Activated naive CD4-positive, alpha-beta T cell treated with anti-CD3 and anti-CD28 coated beads, Interleukin-2, amount 10 ng/mL, durations not matched to agents 7 days and 5 days (primary cell): ENCODE measurements at regions not wholly inside any gene's neighbourhood (a gene's known extent, or its start where the extent isn't known, plus 50 kb on each side); places are given as distances from the start of the nearest gene placed in this dataset.

ENCODE experiments used
- CTCF ChIA-PET: fragments of 350-600 bp; sonication (Branson Sonifier 250); formaldehyde crosslinking; loops from one replicate; lab custom pipeline; 2021; ENCODE audit warnings: antibody characterized with exemption; lab: Charles Lee
- DNase-seq: peaks from one replicate; pipeline ENCODE4 v3.0.0-alpha.2; 2020
- H3K27ac Mint-ChIP-seq: one replicate; pipeline ENCODE4 v1.8.0; 2021; ENCODE audit warnings: mild to moderate bottlenecking, moderate library complexity, mixed read lengths
- H3K27me3 Mint-ChIP-seq: one replicate; pipeline ENCODE4 v1.8.0; 2021; ENCODE audit warnings: mild to moderate bottlenecking, mixed read lengths
- H3K36me3 Mint-ChIP-seq: one replicate; pipeline ENCODE4 v1.8.0; 2021; ENCODE audit warnings: mixed read lengths
- H3K4me1 Mint-ChIP-seq: one replicate; pipeline ENCODE4 v1.8.0; 2021; ENCODE audit warnings: mixed read lengths
- H3K4me3 Mint-ChIP-seq: one replicate; pipeline ENCODE4 v1.8.0; 2021; ENCODE audit warnings: mild to moderate bottlenecking, moderate library complexity, mixed read lengths
- H3K9me3 Mint-ChIP-seq: one replicate; pipeline ENCODE4 v1.8.0; 2021; ENCODE audit warnings: mixed read lengths

- H3K4me1 Mint-ChIP-seq: no peaks in the 10 kb centered on the region
- H3K9me3 Mint-ChIP-seq: no peaks in the 10 kb centered on the region
- no peaks in the 10 kb centered on the region for H3K36me3 Mint-ChIP-seq
- H3K27me3 Mint-ChIP-seq: no peaks in the 10 kb centered on the region
- CTCF ChIA-PET: no interaction called here
- no peak overlapping the region for H3K4me3 Mint-ChIP-seq
- no peak for DNase-seq
- H3K27ac Mint-ChIP-seq: no peak overlapping the region
Observed at GRCh38 chr2:204486321-204486720, 59.0 kb upstream of the PARD3B start.

- Mint-ChIP-seq H3K4me1 (no peaks in the 10 kb centered on the region), H3K9me3 (no peaks in the 10 kb centered on the region), H3K27me3 (no peaks in the 10 kb centered on the region), H3K4me3 (no peak overlapping the region), H3K27ac (no peak overlapping the region), H3K36me3 (no peaks in the 10 kb centered on the region)
- no peak for DNase-seq
- CTCF ChIA-PET: no interaction called here
Observed at GRCh38 chr2:204486805-204487204, 58.5 kb upstream of the PARD3B start.

- no peaks in the 10 kb centered on the region for H3K27me3 Mint-ChIP-seq
- DNase-seq: no peak
- no peaks in the 10 kb centered on the region for H3K9me3 Mint-ChIP-seq
- no peak overlapping the region for H3K27ac Mint-ChIP-seq
- CTCF ChIA-PET: no interaction called here
- no peaks in the 10 kb centered on the region for H3K4me1 Mint-ChIP-seq
- H3K36me3 Mint-ChIP-seq: no peaks in the 10 kb centered on the region
- H3K4me3 Mint-ChIP-seq: no peak overlapping the region
Observed at GRCh38 chr2:204487447-204488229, 57.6 kb upstream of the PARD3B start.

- Mint-ChIP-seq H3K27me3 (peaks cover 4% of the 10 kb centered on the region), H3K27ac (no peak overlapping the region), H3K36me3 (no peaks in the 10 kb centered on the region), H3K4me3 (no peak overlapping the region), H3K4me1 (no peaks in the 10 kb centered on the region), H3K9me3 (no peaks in the 10 kb centered on the region)
- CTCF ChIA-PET: no interaction called here
- no peak for DNase-seq
Observed at GRCh38 chr2:204491528-204491927, 53.7 kb upstream of the PARD3B start.

- H3K9me3 Mint-ChIP-seq: no peaks in the 10 kb centered on the region
- CTCF ChIA-PET: no interaction called here
- no peaks in the 10 kb centered on the region for H3K36me3 Mint-ChIP-seq
- DNase-seq: no peak
- no peaks in the 10 kb centered on the region for H3K4me1 Mint-ChIP-seq
- peaks cover 11% of the 10 kb centered on the region for H3K27me3 Mint-ChIP-seq
- H3K4me3 Mint-ChIP-seq: no peak overlapping the region
- H3K27ac Mint-ChIP-seq: no peak overlapping the region
Observed at GRCh38 chr2:204492417-204492816, 52.9 kb upstream of the PARD3B start.

- DNase-seq: no peak
- Mint-ChIP-seq H3K27ac (no peak overlapping the region), H3K9me3 (no peaks in the 10 kb centered on the region), H3K27me3 (peaks cover 11% of the 10 kb centered on the region), H3K4me3 (no peak overlapping the region), H3K4me1 (no peaks in the 10 kb centered on the region), H3K36me3 (no peaks in the 10 kb centered on the region)
- CTCF ChIA-PET: no interaction called here
Observed at GRCh38 chr2:204494681-204495080, 50.6 kb upstream of the PARD3B start.

GRCh38 chr2:204495381-204495780 is 49.9 kb upstream of the PARD3B start:
- CTCF ChIA-PET: no interaction called here
- Mint-ChIP-seq H3K4me3 (no peak overlapping the region), H3K27me3 (peaks cover 11% of the 10 kb centered on the region), H3K4me1 (no peaks in the 10 kb centered on the region), H3K27ac (no peak overlapping the region), H3K9me3 (no peaks in the 10 kb centered on the region), H3K36me3 (no peaks in the 10 kb centered on the region)
- DNase-seq: no peak
